ENCODE measurements at regions not wholly inside any gene's neighbourhood (a gene's known extent, or its start where the extent isn't known, plus 50 kb on each side); places are given as distances from the start of the nearest gene placed in this dataset.

DNA sequence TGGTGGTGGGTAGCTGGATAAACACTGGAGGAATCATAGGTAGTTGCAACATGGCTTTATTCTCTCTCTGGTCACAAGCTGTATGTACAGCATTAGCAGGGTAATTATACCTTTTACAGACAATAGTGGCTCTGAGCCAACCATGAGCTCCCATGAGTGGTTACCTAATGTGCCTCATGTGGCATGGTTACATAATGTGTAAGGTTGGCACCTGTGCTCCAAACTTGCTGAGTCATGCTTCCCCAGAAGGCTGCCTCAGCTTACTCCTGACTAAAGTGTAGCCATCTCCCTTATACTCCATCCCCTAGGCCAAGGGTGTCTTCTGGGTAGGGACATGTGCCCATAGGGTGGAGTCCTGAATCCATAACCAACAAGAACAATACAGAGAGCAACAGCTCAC, 345.3 kb upstream of the SEMA3C start (continued):
- TF ChIP-seq, protein P1, sequence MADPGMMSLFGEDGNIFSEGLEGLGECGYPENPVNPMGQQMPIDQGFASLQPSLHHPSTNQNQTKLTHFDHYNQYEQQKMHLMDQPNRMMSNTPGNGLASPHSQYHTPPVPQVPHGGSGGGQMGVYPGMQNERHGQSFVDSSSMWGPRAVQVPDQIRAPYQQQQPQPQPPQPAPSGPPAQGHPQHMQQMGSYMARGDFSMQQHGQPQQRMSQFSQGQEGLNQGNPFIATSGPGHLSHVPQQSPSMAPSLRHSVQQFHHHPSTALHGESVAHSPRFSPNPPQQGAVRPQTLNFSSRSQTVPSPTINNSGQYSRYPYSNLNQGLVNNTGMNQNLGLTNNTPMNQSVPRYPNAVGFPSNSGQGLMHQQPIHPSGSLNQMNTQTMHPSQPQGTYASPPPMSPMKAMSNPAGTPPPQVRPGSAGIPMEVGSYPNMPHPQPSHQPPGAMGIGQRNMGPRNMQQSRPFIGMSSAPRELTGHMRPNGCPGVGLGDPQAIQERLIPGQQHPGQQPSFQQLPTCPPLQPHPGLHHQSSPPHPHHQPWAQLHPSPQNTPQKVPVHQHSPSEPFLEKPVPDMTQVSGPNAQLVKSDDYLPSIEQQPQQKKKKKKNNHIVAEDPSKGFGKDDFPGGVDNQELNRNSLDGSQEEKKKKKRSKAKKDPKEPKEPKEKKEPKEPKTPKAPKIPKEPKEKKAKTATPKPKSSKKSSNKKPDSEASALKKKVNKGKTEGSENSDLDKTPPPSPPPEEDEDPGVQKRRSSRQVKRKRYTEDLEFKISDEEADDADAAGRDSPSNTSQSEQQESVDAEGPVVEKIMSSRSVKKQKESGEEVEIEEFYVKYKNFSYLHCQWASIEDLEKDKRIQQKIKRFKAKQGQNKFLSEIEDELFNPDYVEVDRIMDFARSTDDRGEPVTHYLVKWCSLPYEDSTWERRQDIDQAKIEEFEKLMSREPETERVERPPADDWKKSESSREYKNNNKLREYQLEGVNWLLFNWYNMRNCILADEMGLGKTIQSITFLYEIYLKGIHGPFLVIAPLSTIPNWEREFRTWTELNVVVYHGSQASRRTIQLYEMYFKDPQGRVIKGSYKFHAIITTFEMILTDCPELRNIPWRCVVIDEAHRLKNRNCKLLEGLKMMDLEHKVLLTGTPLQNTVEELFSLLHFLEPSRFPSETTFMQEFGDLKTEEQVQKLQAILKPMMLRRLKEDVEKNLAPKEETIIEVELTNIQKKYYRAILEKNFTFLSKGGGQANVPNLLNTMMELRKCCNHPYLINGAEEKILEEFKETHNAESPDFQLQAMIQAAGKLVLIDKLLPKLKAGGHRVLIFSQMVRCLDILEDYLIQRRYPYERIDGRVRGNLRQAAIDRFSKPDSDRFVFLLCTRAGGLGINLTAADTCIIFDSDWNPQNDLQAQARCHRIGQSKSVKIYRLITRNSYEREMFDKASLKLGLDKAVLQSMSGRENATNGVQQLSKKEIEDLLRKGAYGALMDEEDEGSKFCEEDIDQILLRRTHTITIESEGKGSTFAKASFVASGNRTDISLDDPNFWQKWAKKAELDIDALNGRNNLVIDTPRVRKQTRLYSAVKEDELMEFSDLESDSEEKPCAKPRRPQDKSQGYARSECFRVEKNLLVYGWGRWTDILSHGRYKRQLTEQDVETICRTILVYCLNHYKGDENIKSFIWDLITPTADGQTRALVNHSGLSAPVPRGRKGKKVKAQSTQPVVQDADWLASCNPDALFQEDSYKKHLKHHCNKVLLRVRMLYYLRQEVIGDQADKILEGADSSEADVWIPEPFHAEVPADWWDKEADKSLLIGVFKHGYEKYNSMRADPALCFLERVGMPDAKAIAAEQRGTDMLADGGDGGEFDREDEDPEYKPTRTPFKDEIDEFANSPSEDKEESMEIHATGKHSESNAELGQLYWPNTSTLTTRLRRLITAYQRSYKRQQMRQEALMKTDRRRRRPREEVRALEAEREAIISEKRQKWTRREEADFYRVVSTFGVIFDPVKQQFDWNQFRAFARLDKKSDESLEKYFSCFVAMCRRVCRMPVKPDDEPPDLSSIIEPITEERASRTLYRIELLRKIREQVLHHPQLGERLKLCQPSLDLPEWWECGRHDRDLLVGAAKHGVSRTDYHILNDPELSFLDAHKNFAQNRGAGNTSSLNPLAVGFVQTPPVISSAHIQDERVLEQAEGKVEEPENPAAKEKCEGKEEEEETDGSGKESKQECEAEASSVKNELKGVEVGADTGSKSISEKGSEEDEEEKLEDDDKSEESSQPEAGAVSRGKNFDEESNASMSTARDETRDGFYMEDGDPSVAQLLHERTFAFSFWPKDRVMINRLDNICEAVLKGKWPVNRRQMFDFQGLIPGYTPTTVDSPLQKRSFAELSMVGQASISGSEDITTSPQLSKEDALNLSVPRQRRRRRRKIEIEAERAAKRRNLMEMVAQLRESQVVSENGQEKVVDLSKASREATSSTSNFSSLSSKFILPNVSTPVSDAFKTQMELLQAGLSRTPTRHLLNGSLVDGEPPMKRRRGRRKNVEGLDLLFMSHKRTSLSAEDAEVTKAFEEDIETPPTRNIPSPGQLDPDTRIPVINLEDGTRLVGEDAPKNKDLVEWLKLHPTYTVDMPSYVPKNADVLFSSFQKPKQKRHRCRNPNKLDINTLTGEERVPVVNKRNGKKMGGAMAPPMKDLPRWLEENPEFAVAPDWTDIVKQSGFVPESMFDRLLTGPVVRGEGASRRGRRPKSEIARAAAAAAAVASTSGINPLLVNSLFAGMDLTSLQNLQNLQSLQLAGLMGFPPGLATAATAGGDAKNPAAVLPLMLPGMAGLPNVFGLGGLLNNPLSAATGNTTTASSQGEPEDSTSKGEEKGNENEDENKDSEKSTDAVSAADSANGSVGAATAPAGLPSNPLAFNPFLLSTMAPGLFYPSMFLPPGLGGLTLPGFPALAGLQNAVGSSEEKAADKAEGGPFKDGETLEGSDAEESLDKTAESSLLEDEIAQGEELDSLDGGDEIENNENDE (IDR thresholded peaks at IDR 0.05; ENCODE audit: insufficient replicate concordance, low read length) = no peak
